C1 segment of cervical spinal cord (tissue), 14 donors: ENCODE measurements at regions not wholly inside any gene's neighbourhood (a gene's known extent, or its start where the extent isn't known, plus 50 kb on each side); places are given as distances from the start of the nearest gene placed in this dataset.
A peak's percentile ranks its signal among the peaks of the same experiment; 100 is the strongest.

Experiments
- DNase-seq, 14 donors: peaks; one replicate each; lab custom pipeline; 2025; lab: John Stamatoyannopoulos, UW

DNA sequence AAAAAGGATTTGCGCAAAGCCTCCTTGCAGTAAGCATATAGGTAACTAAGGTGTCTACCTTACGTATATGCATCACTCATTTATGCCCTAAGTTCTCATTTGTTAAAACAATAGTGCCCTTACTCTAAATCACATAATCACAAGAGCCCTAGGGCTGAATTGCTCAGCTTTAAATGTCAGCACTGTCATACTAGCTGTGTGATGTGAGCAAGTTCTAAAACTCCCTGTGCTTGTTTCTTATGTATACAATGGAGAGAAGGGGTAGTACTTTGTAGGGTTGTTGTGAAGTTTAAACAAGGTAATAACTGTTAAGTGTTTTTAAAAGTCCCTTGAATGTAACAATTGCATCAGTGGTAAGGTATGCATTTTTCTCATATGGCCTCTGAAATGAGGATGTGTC, 169.5 kb upstream of the DMRT1 start:
- no peak for DNase-seq

DNA sequence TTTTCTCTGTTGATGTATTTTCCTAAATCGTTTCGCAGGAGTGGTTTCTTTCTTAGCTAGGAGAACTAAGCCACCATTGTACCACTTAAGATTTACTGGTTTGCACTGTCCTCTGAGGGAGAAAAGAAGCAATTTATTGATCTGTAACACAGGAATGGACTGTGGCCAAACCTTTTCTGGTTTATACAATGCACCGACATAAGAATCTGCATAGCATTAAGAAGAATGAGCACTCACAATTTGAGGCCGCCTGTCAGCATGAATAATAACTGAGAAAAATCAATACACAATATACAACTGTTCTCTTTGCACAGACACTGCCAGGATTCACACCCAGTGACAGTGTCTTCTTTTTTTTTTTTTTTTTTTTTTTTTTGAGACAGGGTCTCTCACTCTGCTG, 168.6 kb upstream of the DMRT1 start:
- DNase-seq, result no peak

DNA sequence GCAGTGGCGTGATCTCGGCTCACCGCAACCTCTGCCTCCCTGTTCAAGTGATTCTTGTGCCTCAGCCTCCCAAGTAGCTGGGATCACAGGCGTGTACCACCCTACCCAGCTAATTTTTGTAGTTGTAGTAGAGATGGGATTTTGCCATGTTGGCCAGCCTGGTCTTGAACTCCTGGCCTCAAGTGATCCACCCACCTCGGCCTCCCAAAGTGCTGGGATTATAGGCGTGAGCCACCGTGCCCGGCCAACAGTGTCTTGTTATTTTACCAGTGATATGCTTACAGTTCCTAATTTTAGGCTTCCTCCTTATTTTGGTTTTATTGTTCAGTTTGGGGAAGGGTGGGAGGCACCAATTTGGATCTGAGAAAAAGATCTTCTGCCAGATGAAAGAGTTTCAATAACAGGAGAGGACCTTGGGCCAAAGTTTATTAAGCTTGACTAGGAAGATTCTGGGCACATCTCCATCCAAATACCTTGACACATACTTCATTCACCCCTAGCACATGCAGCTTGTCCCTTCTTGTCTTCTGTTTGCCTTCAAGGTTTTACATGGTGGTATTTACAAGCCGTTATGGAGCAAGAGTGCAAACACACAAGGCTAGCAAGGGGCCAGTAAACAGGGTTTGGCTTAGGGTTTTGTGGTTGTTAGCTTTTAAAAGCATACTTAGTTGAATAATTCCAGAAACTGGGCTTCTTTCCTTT, 168.1 kb upstream of the DMRT1 start:
- peak in 2 of 14 donors; percentile 44 to 45 for DNase-seq

DNA sequence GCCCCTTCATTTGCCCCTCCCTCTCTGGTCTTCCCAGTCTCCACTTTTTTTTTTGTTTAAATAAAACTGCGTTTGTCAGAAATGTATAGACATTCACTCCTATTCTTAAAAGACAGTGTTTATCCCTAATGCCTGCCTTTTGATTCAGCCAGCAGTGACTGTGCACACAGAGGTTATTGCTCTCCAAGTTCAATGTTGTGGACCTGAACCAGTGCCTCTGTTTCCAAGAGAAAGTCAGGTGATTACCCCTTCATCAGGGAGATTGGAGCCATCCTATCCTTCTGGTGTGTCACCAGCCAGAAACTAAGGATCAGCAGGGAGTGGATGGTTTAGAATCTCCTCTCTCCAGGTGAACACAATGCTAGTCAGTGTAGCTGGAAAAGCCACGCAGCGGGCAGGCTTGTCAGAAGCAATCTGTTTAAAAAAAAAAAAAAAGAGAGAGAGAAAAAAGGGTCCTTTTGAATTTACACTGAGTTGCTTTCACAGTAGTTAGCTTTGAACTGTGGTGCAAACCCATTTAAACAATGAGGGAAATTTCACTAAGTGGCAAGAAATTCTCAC, 167.5 kb upstream of the DMRT1 start:
- peak in 4 of 14 donors; percentile 19 to 44 (median 36) for DNase-seq

DNA sequence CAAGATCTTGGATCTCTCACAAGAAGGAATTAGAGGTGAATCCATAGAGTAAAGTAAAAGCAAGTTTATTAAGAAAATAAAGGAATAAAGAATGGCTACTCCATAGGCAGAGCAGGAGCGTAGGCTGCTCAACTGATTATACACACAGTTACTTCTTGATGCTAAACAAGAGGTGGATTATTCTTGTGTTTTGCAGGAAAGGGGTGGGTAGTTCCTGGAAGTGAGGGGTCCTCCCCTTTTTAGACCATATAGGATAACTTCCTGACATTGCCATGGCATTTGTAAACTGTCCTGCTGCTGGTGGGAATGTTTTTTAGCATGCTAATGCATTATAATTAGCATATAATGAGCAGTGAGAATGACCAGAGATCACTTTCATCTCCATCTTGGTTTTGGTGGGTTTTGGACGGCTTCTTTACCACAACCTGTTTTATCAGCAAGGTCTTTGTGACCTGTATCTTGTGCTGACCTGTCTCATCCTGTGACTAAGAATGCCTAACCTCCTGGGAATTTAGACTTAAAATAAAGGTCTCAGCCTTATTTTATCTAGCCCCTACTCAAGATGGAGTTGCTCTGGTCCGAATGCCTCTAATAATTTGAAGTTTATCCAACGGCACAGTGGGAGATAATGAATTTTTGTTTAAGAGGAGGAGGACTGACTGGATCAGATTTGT, 165.7 kb upstream of the DMRT1 start:
- DNase-seq, result no peak

DNA sequence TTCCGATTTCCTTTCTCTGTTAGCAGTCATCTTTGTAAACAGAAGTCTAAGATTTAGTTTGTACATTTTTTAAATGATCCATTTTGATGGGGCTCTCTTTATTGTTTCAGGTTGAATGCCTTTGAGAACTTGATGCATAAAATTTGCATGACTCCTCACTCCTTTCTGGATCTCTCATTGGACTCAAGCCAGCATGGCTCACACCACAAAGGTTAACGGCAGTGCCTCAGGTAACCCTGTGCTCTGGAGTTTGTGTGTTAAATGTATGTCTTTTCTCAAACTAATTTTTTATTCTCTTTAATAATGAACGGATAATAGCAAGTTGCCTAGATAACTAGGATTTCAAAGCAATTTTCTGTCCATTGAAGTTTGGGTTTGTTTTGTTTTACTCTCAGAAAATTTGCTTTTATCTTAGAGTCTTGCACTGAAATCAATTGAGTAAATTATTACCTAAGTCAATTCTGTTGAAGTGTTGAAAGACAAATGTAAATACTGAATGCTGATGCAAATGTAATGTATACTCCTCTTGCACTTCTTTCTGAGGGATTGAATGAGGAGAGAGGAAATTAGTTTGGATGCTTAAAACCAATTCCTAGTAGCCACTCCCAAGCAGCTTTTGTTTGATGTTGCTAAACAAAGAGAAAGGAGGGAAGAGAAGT, 164.6 kb upstream of the DMRT1 start:
- DNase-seq, result no peak

DNA sequence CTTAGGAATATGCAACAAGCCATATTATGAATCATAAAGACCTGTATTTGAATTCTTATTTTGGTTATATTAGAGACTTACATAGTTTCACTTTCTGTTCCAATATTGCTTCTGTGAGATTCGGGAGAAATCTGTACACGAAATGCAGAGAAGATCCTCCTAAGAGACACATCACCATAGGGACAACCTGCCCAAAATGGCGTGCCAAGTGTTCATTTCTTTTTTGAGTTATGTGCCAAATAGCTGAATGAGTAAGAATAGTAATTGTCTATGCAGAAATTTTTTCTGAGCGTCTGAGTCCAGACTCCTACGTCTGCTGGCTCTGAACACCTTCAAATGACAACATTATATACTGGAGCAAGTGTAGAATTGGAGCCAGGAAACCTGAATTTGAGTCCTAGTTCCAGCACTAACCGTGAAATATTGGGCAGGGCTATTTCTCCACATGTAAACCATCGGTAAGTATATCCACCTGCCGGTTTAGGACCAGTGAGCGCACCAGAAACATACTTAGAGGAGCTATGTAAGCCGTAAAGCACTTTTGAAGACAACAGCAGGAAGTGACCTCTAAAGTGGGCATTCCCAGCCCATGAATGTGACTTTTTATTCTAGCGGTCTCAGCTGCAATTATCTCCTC, 163.9 kb upstream of the DMRT1 start:
- peak in 5 of 14 donors; percentile 16 to 44 (median 31) for DNase-seq

DNA sequence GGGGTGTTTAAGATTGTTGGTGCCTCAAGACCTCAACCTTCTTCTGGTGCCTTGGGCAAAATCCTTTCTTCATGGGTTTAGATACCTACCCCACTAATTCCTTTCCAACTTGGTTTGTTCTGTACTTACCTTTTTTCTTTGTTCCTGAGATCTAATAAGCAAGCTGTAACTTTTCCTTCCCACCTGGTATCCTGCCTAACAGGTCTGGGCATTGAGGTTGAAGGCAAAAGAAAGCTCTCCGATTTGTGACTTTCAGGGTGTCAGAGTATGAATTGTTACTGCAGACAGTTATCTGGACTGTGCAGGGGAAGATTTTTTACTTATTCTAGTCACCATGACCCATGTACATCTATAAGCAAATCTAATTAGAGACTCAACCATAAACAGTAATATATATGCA, 162.6 kb upstream of the DMRT1 start:
- DNase-seq, result no peak

DNA sequence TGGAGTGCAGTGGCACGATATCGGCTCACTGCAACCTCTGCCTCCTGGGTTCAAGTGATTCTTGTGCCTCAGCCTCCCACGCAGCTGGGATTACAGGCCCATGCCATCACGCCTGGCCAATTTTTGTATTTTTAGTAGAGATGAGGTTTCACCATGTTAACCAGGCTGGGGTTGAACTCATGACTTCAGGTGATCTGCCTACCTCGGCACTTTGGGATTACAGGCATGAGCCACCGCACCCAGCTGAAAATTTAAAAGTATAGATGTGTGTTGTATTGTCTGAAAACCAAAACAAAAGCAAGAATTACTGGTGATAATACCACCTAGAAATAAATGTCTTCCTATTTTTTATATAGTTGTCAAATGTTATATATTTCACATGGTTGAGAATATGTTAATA, 162.0 kb upstream of the DMRT1 start:
- DNase-seq, result no peak

DNA sequence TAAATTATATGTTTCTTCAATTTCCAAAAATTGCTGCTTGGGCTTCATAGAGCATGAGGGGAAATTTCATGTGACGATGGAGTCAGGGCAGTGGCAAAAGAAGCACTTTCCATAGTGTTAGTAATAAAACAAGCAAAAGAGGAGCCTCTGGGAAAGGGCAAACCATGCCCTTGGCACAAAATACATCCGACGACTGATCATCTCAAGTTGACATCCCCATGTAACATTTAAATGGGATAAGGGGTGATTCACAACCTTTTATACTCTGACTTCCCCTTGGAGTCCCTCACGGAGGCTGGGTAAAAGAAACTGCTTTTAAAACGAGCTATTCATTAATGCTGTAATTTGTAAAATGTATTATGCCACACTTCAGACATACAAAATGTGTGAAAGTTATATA, 161.4 kb upstream of the DMRT1 start:
- no peak for DNase-seq

DNA sequence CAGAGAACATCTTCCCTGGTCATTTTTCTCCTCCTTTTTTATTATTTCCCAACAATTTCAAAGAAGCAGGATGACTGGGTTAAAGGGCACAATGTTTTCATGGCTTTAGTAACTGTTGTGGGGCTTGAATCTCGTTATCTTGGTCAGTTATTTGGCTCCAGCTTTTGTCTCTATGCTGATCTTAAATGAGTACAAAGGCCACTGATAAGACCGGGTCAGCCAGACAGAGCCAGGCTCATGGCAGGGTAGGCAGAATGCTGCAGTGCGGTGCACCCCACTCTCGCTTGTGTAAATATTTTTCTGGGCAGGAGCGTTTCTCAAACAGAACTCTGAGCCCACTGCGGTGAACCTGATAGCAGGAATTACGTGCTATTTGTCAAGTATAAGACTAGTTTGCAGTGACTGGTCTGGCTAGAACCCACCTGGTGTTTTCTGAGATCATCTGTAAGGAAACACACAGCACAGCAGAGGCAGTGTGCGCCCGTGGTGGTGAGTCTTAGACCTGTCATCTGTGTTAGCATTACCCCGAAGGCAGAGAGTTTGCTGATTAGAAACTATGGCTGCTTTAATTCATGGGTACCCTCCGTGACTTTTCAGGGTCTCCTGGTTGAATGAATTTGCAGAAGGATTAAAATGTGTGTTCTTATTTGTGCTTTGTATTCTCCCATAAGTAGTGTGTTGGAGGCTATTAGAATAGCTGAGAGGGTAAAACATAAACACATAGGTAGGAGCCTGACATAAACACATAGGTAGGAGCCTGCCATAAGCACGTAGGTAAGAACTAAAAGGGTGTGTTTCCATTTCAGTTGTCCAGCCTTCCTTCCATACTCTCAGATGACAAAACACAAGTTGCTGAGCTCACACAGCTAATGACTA, 158.6 kb upstream of the DMRT1 start:
- DNase-seq, result no peak

DNA sequence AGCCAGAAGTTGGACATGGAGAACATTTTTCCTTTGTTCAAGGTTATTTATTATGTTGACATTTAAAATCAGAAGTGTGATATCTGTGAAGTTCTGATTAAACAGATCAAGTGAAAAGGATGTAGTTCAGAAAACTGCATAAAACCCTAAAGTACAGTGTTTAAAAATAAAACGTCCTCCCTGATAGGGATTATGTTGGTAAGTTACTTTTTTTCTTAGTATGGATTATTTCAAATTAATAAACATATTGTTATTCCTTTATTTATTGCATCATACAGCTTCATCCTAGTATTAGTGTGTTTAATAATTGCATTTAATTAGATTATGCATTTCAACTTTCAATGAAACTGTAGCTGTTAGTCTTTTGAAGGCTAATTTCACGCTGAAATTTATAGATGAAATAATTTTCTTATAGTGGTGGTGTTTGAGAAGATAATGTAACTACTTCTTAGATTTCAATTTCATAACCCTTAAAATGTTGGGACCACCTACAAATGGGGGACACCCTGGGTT, 157.9 kb upstream of the DMRT1 start:
- DNase-seq, result no peak

DNA sequence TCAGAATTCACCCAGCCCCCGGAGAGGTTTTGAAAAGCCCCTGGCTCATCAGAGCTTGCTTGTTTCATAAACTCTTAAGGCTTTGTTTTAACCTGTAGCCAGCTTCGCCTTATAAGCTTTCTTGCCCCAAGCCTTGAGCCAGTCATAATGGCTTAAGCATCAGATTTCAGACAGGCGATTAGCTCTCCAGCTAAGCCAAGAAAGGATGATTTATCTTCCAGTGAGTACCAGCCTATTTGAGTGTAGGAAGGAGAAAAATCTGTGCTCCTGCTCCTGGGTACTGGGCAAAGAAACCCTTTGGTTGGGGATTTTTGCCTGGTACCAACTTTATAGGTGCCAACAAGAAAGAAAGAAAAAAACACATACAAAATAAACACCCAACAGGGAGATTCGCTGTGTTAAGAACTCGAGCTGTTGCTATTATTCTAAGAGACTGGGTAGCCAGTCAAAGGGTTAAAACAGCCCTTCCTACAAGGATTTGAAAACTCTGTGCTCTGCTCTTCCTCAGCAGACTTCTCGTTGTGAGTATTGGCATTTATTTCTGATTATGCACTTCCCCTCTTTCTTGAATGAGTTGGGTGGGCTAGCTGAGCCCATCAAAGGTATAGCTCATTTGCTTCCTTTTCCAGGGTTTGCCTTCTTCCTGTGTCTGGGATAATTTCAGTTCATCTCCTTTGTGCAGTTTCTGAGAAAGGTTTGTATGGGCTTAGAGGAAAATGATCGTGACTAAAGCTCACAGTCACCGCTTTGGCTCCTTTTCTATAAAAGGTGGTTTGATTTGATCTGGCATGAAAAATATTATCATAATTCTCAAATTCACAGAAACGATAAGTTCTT, 157.2 kb upstream of the DMRT1 start:
- no peak for DNase-seq

DNA sequence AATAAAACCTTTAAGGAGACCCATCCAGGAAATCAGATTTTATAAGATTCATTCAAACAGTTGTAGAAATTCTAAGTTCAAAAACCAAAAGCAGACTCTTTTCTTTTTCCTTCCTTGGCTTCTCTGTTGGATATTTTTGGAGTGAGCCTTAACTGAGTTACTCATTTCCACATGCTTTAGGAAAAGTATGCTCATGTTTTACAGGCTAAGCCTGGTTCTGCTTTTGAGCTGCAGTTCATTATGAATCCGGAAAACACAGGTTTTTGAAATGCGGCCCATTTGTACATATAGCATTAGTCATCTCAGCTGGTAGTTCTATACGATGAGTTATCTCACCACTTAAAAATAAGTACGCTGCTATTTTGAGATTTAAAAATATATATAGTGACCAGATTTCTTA, 156.6 kb upstream of the DMRT1 start:
- no peak for DNase-seq

DNA sequence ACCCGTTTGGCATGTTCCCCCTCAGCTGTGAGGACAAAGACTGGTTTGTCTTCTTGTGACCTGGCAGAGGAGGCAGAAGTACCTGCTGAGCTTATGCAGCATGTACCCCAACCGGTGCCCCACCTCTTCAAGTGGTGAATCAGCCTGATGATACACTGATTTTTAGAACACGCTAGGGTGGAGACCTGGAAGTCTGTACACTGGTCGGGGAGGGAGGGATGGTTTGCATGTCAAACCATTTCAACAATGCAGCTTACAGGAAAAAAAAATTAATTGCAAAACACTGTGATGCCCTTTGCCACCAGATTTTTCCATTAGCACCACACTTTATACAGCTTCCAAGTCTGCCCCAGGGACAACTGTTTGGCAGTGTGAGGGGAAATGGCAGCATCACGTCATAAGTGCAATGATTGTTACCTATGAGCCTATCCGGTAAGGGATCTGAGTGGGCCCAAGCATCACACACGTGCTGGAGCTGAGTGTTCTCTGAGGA, 155.1 kb upstream of the DMRT1 start:
- DNase-seq, result no peak

DNA sequence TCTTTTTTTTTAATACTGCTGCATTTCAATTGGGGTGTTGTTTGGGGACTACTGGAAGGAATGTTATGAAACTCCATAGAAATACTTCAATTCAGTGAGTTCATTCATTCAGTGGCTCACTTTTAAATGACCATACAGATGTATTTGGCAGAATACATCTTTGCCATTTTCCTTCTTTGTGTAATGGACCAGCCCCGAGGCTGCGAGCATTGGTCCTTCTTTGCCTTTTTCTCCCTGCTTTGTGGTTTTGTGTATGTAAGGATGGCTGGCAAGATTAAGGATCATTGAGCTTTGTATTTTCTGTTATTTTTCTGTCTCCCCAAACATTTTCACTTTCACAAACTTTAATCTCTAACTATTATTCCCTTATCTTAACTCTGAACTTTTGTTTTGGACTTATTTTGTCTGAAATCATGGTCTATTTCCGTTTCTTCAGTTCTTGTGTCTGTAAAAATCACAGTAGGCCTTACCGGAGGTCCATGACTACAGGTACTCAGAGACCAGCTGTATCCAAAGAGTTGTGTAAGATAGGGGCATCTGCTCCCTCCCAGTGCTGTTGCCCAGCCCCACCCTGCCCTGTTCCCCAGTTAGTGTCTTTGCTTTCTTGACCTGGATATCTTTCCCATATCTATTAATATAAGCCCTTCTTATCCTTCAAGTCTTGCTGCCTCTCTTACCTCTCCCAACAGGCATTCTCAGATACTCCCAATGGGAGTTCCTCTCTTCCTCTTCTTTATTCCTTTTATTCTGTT, 154.3 kb upstream of the DMRT1 start:
- DNase-seq, result no peak

DNA sequence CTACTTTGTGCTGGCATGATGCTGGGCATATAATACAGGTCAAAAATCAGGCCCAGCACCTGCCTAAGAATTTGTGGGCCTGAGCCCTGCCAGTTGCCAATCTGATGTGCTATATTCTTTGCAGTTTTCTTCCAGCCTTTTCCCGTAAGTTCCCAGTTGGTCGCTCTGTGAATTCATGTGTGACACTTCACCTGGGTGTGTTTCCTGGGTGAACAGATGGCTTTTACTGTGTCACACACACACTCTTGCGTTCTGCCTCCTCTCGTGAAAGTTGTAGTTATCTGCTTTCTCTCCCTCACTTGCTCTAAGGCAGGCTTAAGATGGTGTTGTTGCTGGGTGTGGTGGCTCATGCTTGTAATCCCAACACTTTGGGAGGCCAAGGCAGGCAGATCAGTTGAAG, 153.5 kb upstream of the DMRT1 start:
- no peak for DNase-seq

DNA sequence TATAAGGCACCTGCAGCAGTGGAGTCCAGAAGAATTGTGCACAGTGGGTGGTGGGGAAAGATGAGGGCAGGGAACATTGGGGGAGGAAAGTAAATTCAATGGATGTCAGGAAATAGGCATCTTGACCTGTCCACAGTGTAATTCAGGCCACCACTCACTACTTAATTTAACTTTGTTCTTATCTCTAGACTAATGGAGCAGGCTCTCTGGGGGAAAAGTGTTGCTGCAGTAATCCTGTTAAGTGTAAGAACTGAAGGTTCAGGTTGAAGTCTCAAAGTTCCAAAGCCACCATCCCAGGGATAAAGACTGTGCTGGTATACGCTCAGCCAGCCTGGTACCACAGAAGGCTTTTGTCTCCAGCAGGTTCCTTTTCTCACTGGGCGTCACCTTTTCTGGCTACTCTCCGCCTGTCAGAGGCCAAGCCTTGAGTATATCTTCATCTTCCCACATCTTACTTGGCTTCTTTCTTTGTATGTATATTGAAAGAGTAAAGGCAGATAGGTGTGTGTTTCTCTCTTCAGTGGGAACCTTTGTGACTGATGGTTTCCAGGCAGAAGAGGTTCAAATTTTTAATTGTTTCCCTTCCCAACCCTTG, 150.9 kb upstream of the DMRT1 start:
- no peak for DNase-seq
